T-helper 22 cell (primary cell): ENCODE measurements at regions not wholly inside any gene's neighbourhood (a gene's known extent, or its start where the extent isn't known, plus 50 kb on each side); places are given as distances from the start of the nearest gene placed in this dataset.

Source experiments
- DNase-seq: peaks from one replicate; pipeline ENCODE4 v3.0.0-alpha.2; 2020; ENCODE audit warnings: low read depth

GRCh38 chr6:14274546-14275492, 157.2 kb downstream of the CD83 start:
- DNase-seq = no peak

DNA sequence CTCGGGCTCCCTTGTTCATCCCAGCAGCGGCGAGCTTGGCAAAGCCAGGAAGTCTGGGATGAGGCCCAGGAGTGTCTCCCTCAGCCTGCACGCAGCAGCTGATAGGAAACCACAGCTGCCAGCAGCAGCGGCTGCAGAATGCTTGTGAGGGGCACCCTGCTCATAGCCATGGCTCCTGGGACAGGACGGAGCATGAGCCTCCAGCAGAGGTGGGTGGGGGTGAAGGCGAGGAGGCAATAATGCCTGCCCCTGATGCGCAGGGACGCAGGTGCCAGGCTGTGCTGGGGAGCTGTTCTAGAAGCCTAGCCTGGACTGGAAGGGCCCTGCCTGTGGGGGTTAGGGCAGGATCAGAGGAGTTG, 157.9 kb downstream of the CD83 start:
- no peak for DNase-seq

- DNase-seq = no peak
These were observed 158.5 kb downstream of the CD83 start for GRCh38 chr6:14276071-14276470.

DNA sequence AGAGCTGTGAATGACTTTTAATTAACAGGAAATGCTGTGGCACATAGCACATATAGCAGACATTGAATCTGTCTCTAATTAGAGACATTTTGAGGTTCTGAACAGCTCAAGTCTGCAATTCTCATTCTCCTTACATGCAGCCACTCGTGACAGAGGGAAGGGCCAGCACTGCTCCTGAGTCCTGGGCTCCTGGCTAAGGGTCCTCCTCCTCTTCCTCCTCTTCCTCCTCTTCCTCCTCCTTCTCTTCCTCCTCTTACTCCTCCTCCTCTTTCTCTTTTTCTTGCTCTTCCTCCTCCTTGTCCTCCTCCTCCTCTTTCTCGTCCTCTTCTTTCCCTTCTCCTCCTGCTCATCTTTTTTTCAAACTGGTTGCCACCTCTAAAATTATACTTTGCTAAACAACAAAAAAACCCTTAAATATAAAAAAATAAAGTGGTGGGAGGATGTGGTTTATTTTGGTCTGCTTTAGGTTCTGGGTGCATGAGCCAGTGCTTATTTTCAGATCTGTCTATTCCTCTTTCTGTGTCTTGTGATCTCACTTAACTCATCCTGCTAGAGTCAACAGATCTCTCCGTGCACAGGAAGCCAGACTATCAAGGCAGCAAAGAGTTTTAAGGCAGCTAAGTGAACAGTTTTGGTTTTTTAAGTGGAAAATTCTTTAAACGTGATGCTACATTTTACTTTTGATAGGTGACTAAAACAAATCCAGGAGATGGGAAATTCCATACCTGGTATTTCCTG, 159.3 kb downstream of the CD83 start:
- no peak for DNase-seq

DNA sequence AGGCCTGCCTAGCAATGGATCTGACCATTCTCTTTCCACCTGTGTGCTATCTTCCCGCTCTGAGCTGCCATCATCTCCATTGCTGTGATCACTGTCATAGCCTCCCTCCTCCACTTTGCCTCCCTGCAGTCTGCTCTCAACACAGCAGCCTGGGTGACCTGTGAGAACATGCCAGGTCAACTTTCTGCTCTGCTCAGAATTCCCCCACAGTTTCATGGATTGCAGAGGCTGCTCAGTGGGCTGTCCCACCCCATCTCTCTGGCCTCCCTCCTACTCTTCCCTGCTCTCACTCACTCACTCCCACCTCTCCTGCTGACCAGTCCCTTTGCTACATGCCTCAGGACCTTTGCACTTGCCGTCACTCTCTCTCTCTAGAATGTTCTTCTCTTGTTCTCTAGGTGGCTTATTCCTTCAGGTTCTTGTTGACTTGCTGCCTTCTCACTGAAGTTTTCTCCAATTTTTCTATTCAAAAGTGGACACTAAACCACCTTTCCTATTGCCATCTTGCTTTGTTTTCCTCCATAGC, 159.9 kb downstream of the CD83 start:
- DNase-seq = no peak

- DNase-seq = no peak
These were observed 160.4 kb downstream of the CD83 start for GRCh38 chr6:14278006-14278405.

- no peak for DNase-seq
These were observed 160.9 kb downstream of the CD83 start for GRCh38 chr6:14278446-14278845.

DNA sequence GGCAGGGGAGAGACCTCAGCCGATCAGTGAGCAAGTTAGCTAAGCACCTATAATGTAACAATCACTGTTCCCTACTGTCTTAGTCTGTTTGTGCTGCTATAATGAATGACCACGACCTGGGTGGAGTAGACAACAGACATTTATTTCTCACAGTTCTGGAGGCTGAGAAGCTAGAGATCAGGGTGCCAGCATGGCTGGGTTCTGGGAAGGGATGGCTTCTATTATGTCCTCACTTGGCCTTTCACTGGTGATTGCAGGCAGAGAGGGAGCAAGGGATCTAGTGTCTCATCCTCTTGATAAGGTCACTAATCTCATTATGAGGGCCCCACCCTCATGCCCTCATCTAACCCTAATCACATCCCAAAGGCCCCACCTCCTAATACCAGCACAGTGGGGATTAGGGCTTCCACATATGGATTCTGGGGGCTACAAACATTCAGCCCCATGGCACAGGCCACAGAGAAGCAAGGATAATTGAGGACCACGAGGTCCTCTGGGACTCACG, 162.5 kb downstream of the CD83 start:
- no peak for DNase-seq

GRCh38 chr6:14280766-14281293, 163.3 kb downstream of the CD83 start:
- no peak for DNase-seq

GRCh38 chr6:14281811-14282660, 164.5 kb downstream of the CD83 start:
- no peak for DNase-seq

DNA sequence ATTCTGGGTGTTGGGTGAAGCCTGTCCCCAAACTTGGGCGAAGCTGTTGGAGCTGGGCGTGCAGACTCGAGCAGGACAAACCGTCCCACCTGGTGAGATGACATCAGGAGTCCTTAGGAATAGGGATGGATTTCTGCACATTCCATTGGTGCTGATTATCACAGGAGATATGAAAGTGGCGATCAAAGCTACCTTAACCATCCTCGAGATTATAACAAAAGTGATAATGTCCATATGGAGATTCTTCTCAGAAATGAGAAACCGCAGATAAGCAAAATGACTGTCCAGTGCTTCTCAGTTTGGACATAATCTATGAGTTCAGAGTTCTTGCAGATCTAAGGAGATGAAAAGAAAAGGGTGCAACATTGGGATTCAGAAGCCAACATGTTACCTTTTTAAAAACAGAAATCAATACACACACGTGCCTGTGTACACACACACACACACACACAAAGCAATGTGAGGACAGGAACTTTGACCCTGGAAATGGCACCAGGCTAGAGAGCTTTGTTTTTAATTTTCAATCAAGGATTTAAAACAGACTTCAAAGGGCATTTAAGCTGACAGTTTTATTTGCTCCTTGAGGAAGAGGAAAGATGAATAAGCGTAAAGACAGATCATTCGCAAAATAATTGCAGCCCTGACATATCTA, 165.4 kb downstream of the CD83 start:
- DNase-seq = no peak

DNA sequence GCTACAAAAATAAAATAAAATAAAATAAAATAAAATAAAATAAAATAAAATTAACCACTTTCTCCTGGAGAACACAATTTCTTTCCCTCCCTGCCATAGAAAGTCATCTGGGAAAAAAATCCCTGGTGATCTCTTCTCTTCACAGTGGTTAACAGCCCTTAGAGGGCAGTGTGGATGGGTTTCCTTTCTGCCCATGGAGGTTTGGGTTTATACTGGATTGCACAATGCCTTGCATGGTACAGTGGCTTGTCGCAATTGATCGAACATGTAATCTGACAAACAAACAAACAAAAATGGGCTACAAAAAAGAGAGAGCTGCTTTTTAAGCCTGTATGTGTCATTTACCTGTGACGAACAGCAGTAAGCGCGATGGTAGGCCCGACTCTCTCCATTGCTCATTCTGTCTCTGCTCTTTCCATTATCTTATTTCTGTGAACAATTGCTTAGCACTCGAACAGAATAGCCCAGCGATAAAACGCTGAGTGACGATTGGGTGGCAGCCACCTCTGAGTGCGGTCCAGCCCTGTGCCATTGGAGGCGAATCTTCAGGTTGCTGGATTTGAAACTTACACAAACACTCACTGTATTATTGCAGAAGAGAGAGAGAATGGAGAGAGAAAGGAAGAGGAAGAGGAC, 166.1 kb downstream of the CD83 start:
- no peak for DNase-seq

DNA sequence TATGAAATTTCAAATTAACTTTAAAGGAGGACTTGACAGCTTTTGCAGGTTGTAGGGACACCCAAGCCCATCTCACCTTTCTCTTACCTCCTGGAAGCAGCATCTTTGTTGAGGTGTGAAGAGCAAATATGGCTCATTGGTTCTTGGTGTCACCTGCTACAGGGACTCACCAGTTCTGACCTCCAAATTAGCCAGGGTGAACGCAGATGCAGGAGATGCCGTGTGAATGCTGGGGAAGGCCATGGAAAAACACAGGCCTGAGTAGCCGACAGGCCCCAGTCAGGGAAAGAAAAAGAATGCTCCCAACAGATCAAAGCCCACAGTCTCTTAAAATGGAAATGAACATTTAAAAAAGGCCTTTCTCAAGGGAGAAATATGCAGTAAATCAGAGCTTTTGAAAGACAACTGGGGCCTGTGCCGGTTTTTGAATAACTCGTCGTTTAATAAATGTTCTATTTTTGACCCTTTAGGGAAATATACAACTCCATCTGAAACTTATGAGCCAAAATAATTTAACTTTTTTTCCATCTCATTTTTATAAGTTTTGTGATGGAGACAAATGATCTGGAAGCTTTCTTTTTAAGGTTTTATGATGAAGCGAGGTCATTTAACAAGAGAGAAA, 167.5 kb downstream of the CD83 start:
- DNase-seq = no peak

- DNase-seq = no peak
These were observed 168.6 kb downstream of the CD83 start for GRCh38 chr6:14286144-14286543.

DNA sequence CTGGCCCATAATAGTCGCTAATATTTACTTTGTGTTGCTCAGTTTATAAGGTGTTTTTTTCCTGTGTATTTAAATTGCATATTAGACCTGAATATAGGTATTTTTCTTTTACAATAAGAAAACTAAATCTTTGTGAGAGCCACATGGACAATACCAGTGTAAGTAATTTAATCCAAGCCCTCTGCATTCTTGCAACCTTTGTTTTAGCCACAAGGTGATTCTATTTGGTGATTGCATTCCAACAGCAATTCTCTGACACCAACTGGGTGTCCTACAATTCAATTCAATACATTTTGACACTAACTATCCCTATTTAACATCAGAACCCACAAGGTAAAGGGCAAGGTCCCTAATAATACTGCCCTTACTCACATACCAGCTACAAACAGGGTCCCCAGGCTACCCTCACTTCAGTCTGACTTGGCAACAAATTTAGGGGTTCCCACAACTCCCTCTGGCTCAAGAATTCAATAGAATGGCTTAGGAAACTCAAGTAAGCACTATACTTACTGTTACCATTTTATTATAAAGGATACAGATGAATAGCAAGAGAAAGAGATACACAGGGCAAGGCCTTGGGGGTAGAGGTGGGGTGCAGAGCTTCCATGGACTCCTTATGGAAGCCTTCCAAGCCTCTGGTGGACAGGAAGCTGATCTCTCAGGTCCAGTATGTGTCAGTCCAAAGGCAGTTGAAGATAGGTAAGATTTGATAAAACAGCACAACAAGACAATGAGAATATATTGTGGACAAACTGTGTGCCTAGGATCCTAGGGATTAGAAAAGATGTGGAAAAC, 169.3 kb downstream of the CD83 start:
- DNase-seq = no peak

DNA sequence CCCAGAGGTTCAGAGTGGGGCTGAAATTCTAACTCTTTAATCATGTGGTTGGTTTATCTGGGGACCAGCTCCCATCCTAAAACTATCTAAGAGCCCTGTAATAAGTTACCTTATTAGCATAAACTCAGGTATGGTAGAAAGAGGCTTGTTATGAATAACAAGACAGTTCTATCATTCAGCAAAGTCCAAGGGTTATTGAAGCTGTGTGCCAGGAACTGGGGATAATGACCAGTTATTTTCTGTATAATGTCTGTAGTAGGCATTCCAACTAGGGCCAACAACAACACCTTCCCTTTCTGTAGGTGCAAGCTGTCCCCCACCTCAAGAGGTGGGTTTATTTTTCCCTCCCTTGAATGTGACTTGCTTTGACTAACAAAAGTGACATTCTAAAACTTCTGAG, 170.1 kb downstream of the CD83 start:
- DNase-seq = no peak

GRCh38 chr6:14288910-14289309, 171.3 kb downstream of the CD83 start:
- DNase-seq = no peak

DNA sequence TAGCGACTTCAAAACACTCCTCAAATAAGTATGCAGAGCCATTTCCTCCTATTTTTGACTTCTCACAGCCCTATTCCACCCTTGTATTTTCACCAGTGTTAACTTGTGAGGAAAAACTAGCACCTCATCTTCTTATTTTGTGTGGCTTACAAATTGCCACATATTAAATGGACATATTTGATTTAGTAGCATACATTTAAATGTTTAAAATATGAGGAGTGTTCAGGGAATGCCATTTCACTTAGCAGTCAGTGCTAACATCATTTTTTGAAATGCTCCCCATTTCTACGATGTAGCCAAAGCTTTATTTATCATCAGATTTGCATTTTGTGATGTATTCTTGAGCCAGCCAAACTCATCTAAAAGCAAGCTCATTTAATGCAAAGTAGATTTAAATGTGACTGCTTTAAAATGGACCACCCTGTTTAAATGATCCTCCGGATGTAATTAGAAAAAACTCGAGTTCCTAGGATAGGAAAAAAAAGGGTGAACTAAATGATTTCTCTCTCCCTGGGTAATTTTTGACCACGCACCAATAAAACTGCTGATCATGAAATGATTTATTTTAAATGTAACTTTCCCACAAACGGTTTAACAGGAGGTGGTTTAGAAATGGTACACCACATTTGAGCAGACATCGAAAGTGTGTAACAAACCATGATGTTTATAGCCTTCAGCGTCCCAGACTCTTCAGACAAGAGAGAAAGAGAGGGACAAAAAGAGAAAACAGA, 172.6 kb downstream of the CD83 start:
- DNase-seq = no peak
